ENCODE measurements at regions not wholly inside any gene's neighbourhood (a gene's known extent, or its start where the extent isn't known, plus 50 kb on each side); places are given as distances from the start of the nearest gene placed in this dataset.

- Histone ChIP-seq H4K20me1 (ENCODE audit: control insufficient read depth, insufficient read depth, insufficient read length) (no peaks in the 10 kb centered on the region), H3K79me1 (ENCODE audit: insufficient read depth, low read depth, low read length, poor library complexity, severe bottlenecking) (no peaks in the 10 kb centered on the region), H3K23me2 (ENCODE audit: insufficient read length, low read depth, low read length, poor library complexity, severe bottlenecking) (no peaks in the 10 kb centered on the region), H3K18ac (ENCODE audit: insufficient read length, low read depth, low read length) (no peak overlapping the region), H2BK120ac (ENCODE audit: low read depth, low read length, poor library complexity, severe bottlenecking) (no peak overlapping the region), H3K9ac (ENCODE audit: extremely low read depth, insufficient read length, low read length) (no peak overlapping the region), H3K14ac (ENCODE audit: insufficient read depth, low read length) (no peak overlapping the region), H4K8ac (replicated peaks; ENCODE audit: insufficient read length, low read depth, low read length) (no peak overlapping the region), H3K4me1 (ENCODE audit: insufficient read depth, low read length) (no peaks in the 10 kb centered on the region), H3K27me3 (ENCODE audit: insufficient read depth, low read length) (no peaks in the 10 kb centered on the region), H4K5ac (ENCODE audit: insufficient read length, low read depth, low read length) (no peak overlapping the region), H4K91ac (ENCODE audit: insufficient read length, low read depth, low read length) (no peak overlapping the region), H2AK5ac (ENCODE audit: insufficient read length, low read length) (no peak overlapping the region), H2BK5ac (ENCODE audit: insufficient read length, low read length) (no peak overlapping the region), H3K56ac (ENCODE audit: insufficient read length, low read depth, low read length) (no peak overlapping the region), H3K23ac (ENCODE audit: insufficient read length, low read depth, low read length) (no peak overlapping the region), H3K27ac (ENCODE audit: insufficient read length, low read depth, low read length) (no peak overlapping the region), H2BK20ac (ENCODE audit: low read depth, low read length, poor library complexity, severe bottlenecking) (no peak overlapping the region), H3T11ph (ENCODE audit: low read length) (no peak overlapping the region), H2BK12ac (ENCODE audit: insufficient read length, low read depth, low read length) (no peak overlapping the region), H3K4me2 (ENCODE audit: insufficient read depth, insufficient read length, low read length) (no peak overlapping the region), H2AFZ (ENCODE audit: low read length) (no peak overlapping the region), H2BK15ac (ENCODE audit: low read depth, low read length) (no peak overlapping the region), H3K4ac (ENCODE audit: low read depth, low read length) (no peak overlapping the region), H3K9me3 (ENCODE audit: control insufficient read depth, low read depth, low read length) (no peaks in the 10 kb centered on the region), H3K79me2 (ENCODE audit: insufficient read depth, low read length) (no peaks in the 10 kb centered on the region)
- Mint-ChIP-seq H3K4me3 (no peak overlapping the region), H3K27me3 (ENCODE audit: low read depth) (no peaks in the 10 kb centered on the region), H3K9me3 (no peaks in the 10 kb centered on the region; a peak in 1 of 5 replicates), H3K36me3 (ENCODE audit: insufficient read depth in 1 of 3, low read depth in 3 of 3) (0 out of 7 replicates have a peak, but pooled peaks cover 0 to 4% (median 0%) of the 10 kb centered on the region in 3 experiments), H3K27ac (no peak overlapping the region), H3K4me1 (no peaks in the 10 kb centered on the region)
- no peak for DNase-seq
- no peak for TF ChIP-seq CTCF (conservative IDR thresholded peaks at IDR 0.05)
- no CpG with 5 or more reads among the region's 5 CpGs for WGBS (ENCODE audit: extremely low coverage, insufficient read length, low lambda C conversion rate)
Observed at GRCh38 chr2:14424478-14425390, 207.8 kb upstream of the LRATD1 start.
